H9 (cell line): ENCODE measurements at regions not wholly inside any gene's neighbourhood (a gene's known extent, or its start where the extent isn't known, plus 50 kb on each side); places are given as distances from the start of the nearest gene placed in this dataset.

Source experiments
- DNase-seq: peaks from one replicate; pipeline ENCODE4 v3.0.0-alpha.2; 2017
- H2AFZ ChIP-seq: one replicate; pipeline ENCODE4 v1.6.1; 2013; ENCODE audit warnings: mild to moderate bottlenecking, low read length, control low read depth, moderate library complexity
- H2AK5ac ChIP-seq: 2 replicates; pipeline ENCODE4 v1.6.1; 2013; ENCODE audit warnings: low read length, control low read depth, mixed read lengths; ENCODE audit not compliant: insufficient read length
- H2BK120ac ChIP-seq: one replicate; pipeline ENCODE4 v1.6.1; 2013; ENCODE audit warnings: low read depth, mild to moderate bottlenecking, low read length, control low read depth, inconsistent platforms; ENCODE audit not compliant: poor library complexity, severe bottlenecking
- H2BK12ac ChIP-seq: 2 replicates; pipeline ENCODE4 v1.6.1; 2013; ENCODE audit warnings: low read length, control low read depth, mixed read lengths, low read depth; ENCODE audit not compliant: insufficient read length
- H2BK15ac ChIP-seq: 2 replicates; pipeline ENCODE4 v1.6.1; 2013; ENCODE audit warnings: low read depth, low read length, control low read depth
- H2BK20ac ChIP-seq: one replicate; pipeline ENCODE4 v1.6.1; 2013; ENCODE audit warnings: low read depth, mild to moderate bottlenecking, low read length, control low read depth, inconsistent platforms; ENCODE audit not compliant: poor library complexity, severe bottlenecking
- H2BK5ac ChIP-seq: 2 replicates; pipeline ENCODE4 v1.6.1; 2013; ENCODE audit warnings: low read length, control low read depth, mixed read lengths; ENCODE audit not compliant: insufficient read length
- H3K14ac ChIP-seq: 2 replicates; pipeline ENCODE4 v1.6.1; 2013; ENCODE audit warnings: low read length, control low read depth; ENCODE audit not compliant: insufficient read depth
- H3K18ac ChIP-seq: 2 replicates; pipeline ENCODE4 v1.6.1; 2013; ENCODE audit warnings: low read depth, mild to moderate bottlenecking, mixed read lengths, low read length, control low read depth; ENCODE audit not compliant: insufficient read length
- H3K23ac ChIP-seq: 2 replicates; pipeline ENCODE4 v1.6.1; 2013; ENCODE audit warnings: low read length, control low read depth, mixed read lengths, low read depth; ENCODE audit not compliant: insufficient read length
- H3K23me2 ChIP-seq: 2 replicates; pipeline ENCODE4 v1.6.1; 2013; ENCODE audit warnings: low read depth, mild to moderate bottlenecking, mixed read lengths, low read length, control low read depth; ENCODE audit not compliant: insufficient read length, poor library complexity, severe bottlenecking
- H3K27ac ChIP-seq: 2 replicates; pipeline ENCODE4 v1.5.1; 2013; ENCODE audit warnings: low read length, control low read depth, mixed read lengths, low read depth; ENCODE audit not compliant: insufficient read length
- H3K27me3 ChIP-seq: 2 replicates; pipeline ENCODE4 v1.6.1; 2013; ENCODE audit warnings: low read length, control low read depth, inconsistent platforms; ENCODE audit not compliant: insufficient read depth
- H3K4ac ChIP-seq: 2 replicates; pipeline ENCODE4 v1.6.1; 2013; ENCODE audit warnings: low read depth, mild to moderate bottlenecking, control low read depth, inconsistent platforms, low read length, moderate library complexity
- H3K4me1 ChIP-seq: 2 replicates; pipeline ENCODE4 v1.6.1; 2013; ENCODE audit warnings: low read length, control low read depth, inconsistent platforms; ENCODE audit not compliant: insufficient read depth
- H3K4me2 ChIP-seq: 2 replicates; pipeline ENCODE4 v1.6.1; 2013; ENCODE audit warnings: low read length, control low read depth, mixed read lengths; ENCODE audit not compliant: insufficient read length, insufficient read depth
- H3K56ac ChIP-seq: 2 replicates; pipeline ENCODE4 v1.6.1; 2013; ENCODE audit warnings: low read depth, mild to moderate bottlenecking, mixed read lengths, low read length, control low read depth; ENCODE audit not compliant: insufficient read length
- H3K79me1 ChIP-seq: 2 replicates; pipeline ENCODE4 v1.6.1; 2013; ENCODE audit warnings: low read depth, mild to moderate bottlenecking, moderate library complexity, low read length, control low read depth, inconsistent platforms; ENCODE audit not compliant: insufficient read depth, poor library complexity, severe bottlenecking
- H3K79me2 ChIP-seq: 2 replicates; pipeline ENCODE4 v1.6.1; 2013; ENCODE audit warnings: low read length, control low read depth, inconsistent platforms; ENCODE audit not compliant: insufficient read depth
- H3K9ac ChIP-seq: 2 replicates; pipeline ENCODE4 v1.6.1; 2013; ENCODE audit warnings: low read length, control low read depth, mixed read lengths; ENCODE audit not compliant: insufficient read length; ENCODE audit errors: extremely low read depth
- H3K9me3 ChIP-seq: one replicate; pipeline ENCODE4 v1.6.1; 2013; ENCODE audit warnings: low read depth, low read length, inconsistent platforms; ENCODE audit not compliant: control insufficient read depth
- H3T11ph ChIP-seq: one replicate; pipeline ENCODE4 v1.6.1; 2013; ENCODE audit warnings: mild to moderate bottlenecking, low read length, control low read depth, inconsistent platforms
- H4K20me1 ChIP-seq: one replicate; pipeline ENCODE4 v1.6.1; 2013; ENCODE audit not compliant: control insufficient read depth, insufficient read length, insufficient read depth
- H4K5ac ChIP-seq: 2 replicates; pipeline ENCODE4 v1.6.1; 2013; ENCODE audit warnings: low read depth, mild to moderate bottlenecking, mixed read lengths, low read length, control low read depth; ENCODE audit not compliant: insufficient read length
- H4K8ac ChIP-seq: replicated peaks from 2 replicates; pipeline ENCODE4 v1.6.1; 2013; ENCODE audit warnings: low read length, control low read depth, mixed read lengths, low read depth; ENCODE audit not compliant: insufficient read length
- H4K91ac ChIP-seq: 2 replicates; pipeline ENCODE4 v1.6.1; 2013; ENCODE audit warnings: low read depth, mild to moderate bottlenecking, moderate library complexity, mixed read lengths, low read length, control low read depth; ENCODE audit not compliant: insufficient read length
- H3K27ac Mint-ChIP-seq, 3 experiments: 2 replicates in 2 of 3; 3 replicates in 1 of 3; pipeline ENCODE4 v1.8.0; 2020 to 2021; ENCODE audit warnings: mixed read lengths in 3 of 3, mild to moderate bottlenecking in 1 of 3, moderate library complexity in 1 of 3
- H3K27me3 Mint-ChIP-seq: 2 replicates; pipeline ENCODE4 v1.8.0; 2021; ENCODE audit warnings: low read depth, mild to moderate bottlenecking, moderate library complexity, mixed read lengths
- H3K36me3 Mint-ChIP-seq, 3 experiments: 2 replicates in 2 of 3; 3 replicates in 1 of 3; pipeline ENCODE4 v1.8.0; 2020 to 2021; ENCODE audit warnings: low read depth in 3 of 3, mixed read lengths in 3 of 3; ENCODE audit not compliant: insufficient read depth in 1 of 3
- H3K4me1 Mint-ChIP-seq, 2 experiments: 2 replicates each; pipeline ENCODE4 v1.8.0; 2020; ENCODE audit warnings: mixed read lengths in 2 of 2
- H3K4me3 Mint-ChIP-seq, 2 experiments: 2 replicates in 1 of 2; 3 replicates in 1 of 2; pipeline ENCODE4 v1.8.0; 2020 to 2021; ENCODE audit warnings: mild to moderate bottlenecking in 2 of 2, mixed read lengths in 2 of 2, moderate library complexity in 1 of 2
- H3K9me3 Mint-ChIP-seq, 2 experiments: 2 replicates in 1 of 2; 3 replicates in 1 of 2; pipeline ENCODE4 v1.8.0; 2020; ENCODE audit warnings: mild to moderate bottlenecking in 2 of 2, mixed read lengths in 2 of 2, moderate library complexity in 1 of 2
- CTCF ChIP-seq: fragments of 200-600 bp; sonication (generic); conservative IDR thresholded peaks from 3 replicates; pipeline ENCODE4 v1.8.0; 2021; ENCODE audit warnings: antibody characterized with exemption, mild to moderate bottlenecking
- WGBS: extraction: QIAGEN DNeasy Blood & Tissue Kit; methylation state at CpG from one replicate; pipeline ENCODE4 v1.1.7; 2013; ENCODE audit warnings: missing lambda C conversion rate, low lambda C conversion rate, mixed read lengths; ENCODE audit not compliant: insufficient read length; ENCODE audit errors: extremely low coverage; 5-methylcytosine and 5-hydroxymethylcytosine counted together

GRCh38 chr7:18370633-18371032, 124.9 kb upstream of the HDAC9 start:
- H3K27me3 ChIP-seq, result no peaks in the 10 kb centered on the region
- H3K79me1 ChIP-seq, result no peaks in the 10 kb centered on the region
- Mint-ChIP-seq H3K4me3 (no peak overlapping the region), H3K9me3 (no peaks in the 10 kb centered on the region), H3K36me3 (no peaks in the 10 kb centered on the region), H3K27ac (no peak overlapping the region), H3K27me3 (no peaks in the 10 kb centered on the region), H3K4me1 (peaks cover 18 to 21% of the 10 kb centered on the region in 2 experiments)
- no peak overlapping the region for H2BK5ac ChIP-seq
- no peak overlapping the region for H3K18ac ChIP-seq
- no peak overlapping the region for H3T11ph ChIP-seq
- no peak overlapping the region for H3K23ac ChIP-seq
- H4K8ac ChIP-seq, result no peak overlapping the region
- H2AFZ ChIP-seq, result no peak overlapping the region
- no peak overlapping the region for H4K91ac ChIP-seq
- no peak overlapping the region for H2BK20ac ChIP-seq
- H4K5ac ChIP-seq, result no peak overlapping the region
- H2BK15ac ChIP-seq, result no peak overlapping the region
- no peak for DNase-seq
- TF ChIP-seq CTCF, result no peak
- no peaks in the 10 kb centered on the region for H3K4me1 ChIP-seq
- H3K23me2 ChIP-seq, result no peaks in the 10 kb centered on the region
- no peak overlapping the region for H2BK12ac ChIP-seq
- no peaks in the 10 kb centered on the region for H4K20me1 ChIP-seq
- no peaks in the 10 kb centered on the region for H3K79me2 ChIP-seq
- no peak overlapping the region for H3K4ac ChIP-seq
- no CpG with 5 or more reads among the region's 5 CpGs for WGBS
- no peak overlapping the region for H3K4me2 ChIP-seq
- no peak overlapping the region for H3K14ac ChIP-seq
- no peak overlapping the region for H2BK120ac ChIP-seq
- H3K56ac ChIP-seq, result no peak overlapping the region
- H2AK5ac ChIP-seq, result no peak overlapping the region
- H3K9me3 ChIP-seq, result no peaks in the 10 kb centered on the region
- no peak overlapping the region for H3K27ac ChIP-seq
- no peak overlapping the region for H3K9ac ChIP-seq
